Mucosa of descending colon (tissue), 3 donors: ENCODE measurements at regions not wholly inside any gene's neighbourhood (a gene's known extent, or its start where the extent isn't known, plus 50 kb on each side); places are given as distances from the start of the nearest gene placed in this dataset.

Experiments
- ATAC-seq: fragments of 200-7000 bp; cut with Tn5 transposase; one replicate; pipeline ENCODE4 v1.9.1; 2020; ENCODE audit warnings: mild to moderate bottlenecking, moderate library complexity
- DNase-seq, 3 donors: peaks; one replicate each; pipeline ENCODE4 v3.0.0-alpha.2; 2020
- H3K36me3 ChIP-seq: fragments of 200-600 bp; one replicate; pipeline ENCODE4 v1.8.0; 2021; ENCODE audit warnings: low read depth, mild to moderate bottlenecking
- H3K4me1 ChIP-seq: fragments of 200-600 bp; one replicate; pipeline ENCODE4 v1.8.0; 2021; ENCODE audit warnings: low read depth, mild to moderate bottlenecking
- H3K4me3 ChIP-seq: fragments of 200-600 bp; one replicate; pipeline ENCODE4 v1.8.0; 2021; ENCODE audit warnings: mild to moderate bottlenecking
- H3K9me3 ChIP-seq: fragments of 200-600 bp; one replicate; pipeline ENCODE4 v1.8.0; 2021; ENCODE audit warnings: mild to moderate bottlenecking
- CTCF ChIP-seq: fragments of 200-600 bp; IDR thresholded peaks from one replicate; pipeline ENCODE4 v1.8.0; 2022; ENCODE audit warnings: antibody characterized with exemption, mild to moderate bottlenecking
- intact Hi-C, 2 donors: fragments of 100-400 bp; cut with DNase I in 1 of 2; cut with micrococcal nuclease in 1 of 2; formaldehyde crosslinking; loops; one replicate each; pipeline versions ENCODE4 v1.11.0 to v1.11.1; 2022; cut with DNase I, micrococcal nuclease
- donor health status: DM: no; HTN: no; CAD: no; lungs with moderate emphysema.
- donor health status: DM: no; HTN: no; CAD: no.
- donor health status: DM: no; HTN: yes; CAD: no.

- intact Hi-C loops, result no loop called here
- TF ChIP-seq CTCF, result no peak
- no peaks in the 10 kb centered on the region for H3K9me3 ChIP-seq
- H3K4me1 ChIP-seq, result no peaks in the 10 kb centered on the region
- no peaks in the 10 kb centered on the region for H3K36me3 ChIP-seq
- DNase-seq (no peak), ATAC-seq (no peak)
- no peak overlapping the region for H3K4me3 ChIP-seq
Observed at GRCh38 chr15:95295363-95295762, 1035.1 kb upstream of the NR2F2 start.

GRCh38 chr15:95295896-95296625 lies 1034.4 kb upstream of the NR2F2 start:
- no peaks in the 10 kb centered on the region for H3K9me3 ChIP-seq
- DNase-seq (no peak), ATAC-seq (no peak)
- H3K36me3 ChIP-seq, result no peaks in the 10 kb centered on the region
- H3K4me1 ChIP-seq, result no peaks in the 10 kb centered on the region
- intact Hi-C loops, result no loop called here
- no peak for TF ChIP-seq CTCF
- no peak overlapping the region for H3K4me3 ChIP-seq

GRCh38 chr15:95296643-95297042 lies 1033.9 kb upstream of the NR2F2 start:
- ATAC-seq, result no peak

GRCh38 chr15:95298729-95299128 lies 1031.8 kb upstream of the NR2F2 start:
- DNase-seq, result no peak
- Histone ChIP-seq H3K9me3 (no peaks in the 10 kb centered on the region), H3K4me1 (no peaks in the 10 kb centered on the region), H3K36me3 (no peaks in the 10 kb centered on the region), H3K4me3 (no peak overlapping the region)
- intact Hi-C loops, result no loop called here
- no peak for ATAC-seq
- no peak for TF ChIP-seq CTCF

More at GRCh38 chr15:95296643-95297042, 1033.9 kb upstream of the NR2F2 start:
- no peak for DNase-seq
- intact Hi-C loops, result no loop called here
- no peaks in the 10 kb centered on the region for H3K36me3 ChIP-seq
- no peak for TF ChIP-seq CTCF
- no peaks in the 10 kb centered on the region for H3K4me1 ChIP-seq
- no peak overlapping the region for H3K4me3 ChIP-seq
- H3K9me3 ChIP-seq, result no peaks in the 10 kb centered on the region

GRCh38 chr15:95300958-95301357 lies 1029.5 kb upstream of the NR2F2 start:
- no peak for ATAC-seq
- H3K4me1 ChIP-seq, result no peaks in the 10 kb centered on the region
- no peak for TF ChIP-seq CTCF
- intact Hi-C loops, result no loop called here
- H3K4me3 ChIP-seq, result no peak overlapping the region
- no peaks in the 10 kb centered on the region for H3K36me3 ChIP-seq
- no peak for DNase-seq
- H3K9me3 ChIP-seq, result no peaks in the 10 kb centered on the region

GRCh38 chr15:95302206-95302605 lies 1028.3 kb upstream of the NR2F2 start:
- Histone ChIP-seq H3K36me3 (no peaks in the 10 kb centered on the region), H3K4me3 (no peak overlapping the region), H3K4me1 (no peaks in the 10 kb centered on the region), H3K9me3 (no peaks in the 10 kb centered on the region)
- DNase-seq (no peak), ATAC-seq (no peak)
- intact Hi-C loops, result no loop called here
- TF ChIP-seq CTCF, result no peak
